Stimulated activated naive CD8-positive, alpha-beta T cell treated with anti-CD3 and anti-CD28 coated beads, Interleukin-15, amount 100 ng/mL, for 72 hours (primary cell): ENCODE measurements at regions not wholly inside any gene's neighbourhood (a gene's known extent, or its start where the extent isn't known, plus 50 kb on each side); places are given as distances from the start of the nearest gene placed in this dataset.
A peak's percentile ranks its signal among the peaks of the same experiment; 100 is the strongest.

Experiments used
- ATAC-seq: fragments of 150-1000 bp; cut with Tn5 transposase; 2 replicates; pipeline ENCODE4 v1.10.0; 2021; ENCODE audit warnings: mild to moderate bottlenecking, moderate library complexity
- DNase-seq, 2 donors: peaks; one replicate each; pipeline ENCODE4 v3.0.0; 2021 to 2022
- H3K27ac Mint-ChIP-seq, 2 donors: one replicate each; pipeline ENCODE4 v1.8.0; 2022; ENCODE audit warnings: mild to moderate bottlenecking in 2 of 2, mixed read lengths in 2 of 2, moderate library complexity in 2 of 2
- H3K27me3 Mint-ChIP-seq: one replicate; pipeline ENCODE4 v1.8.0; 2022; ENCODE audit warnings: mixed read lengths
- H3K4me1 Mint-ChIP-seq: one replicate; pipeline ENCODE4 v1.8.0; 2022; ENCODE audit warnings: mild to moderate bottlenecking, mixed read lengths
- H3K4me3 Mint-ChIP-seq, 2 donors: one replicate each; pipeline ENCODE4 v1.8.0; 2022; ENCODE audit warnings: mild to moderate bottlenecking in 2 of 2, mixed read lengths in 2 of 2, moderate library complexity in 1 of 2
- H3K9me3 Mint-ChIP-seq, 2 donors: one replicate each; pipeline ENCODE4 v1.8.0; 2022; ENCODE audit warnings: mixed read lengths in 2 of 2

- Mint-ChIP-seq H3K27me3 (no peaks in the 10 kb centered on the region), H3K4me3 (no peak overlapping the region), H3K4me1 (no peaks in the 10 kb centered on the region), H3K27ac (no peak overlapping the region), H3K9me3 (peaks cover 0 to 29% of the 10 kb centered on the region in 2 donors)
- DNase-seq (no peak), ATAC-seq (no peak)
These were observed 204.1 kb downstream of the SS18 start for GRCh38 chr18:25886283-25886682.

GRCh38 chr18:25883091-25883490, 207.3 kb downstream of the SS18 start:
- H3K9me3 Mint-ChIP-seq: peaks cover 0 to 29% of the 10 kb centered on the region in 2 donors
- DNase-seq (no peak), ATAC-seq (no peak)
- H3K27ac Mint-ChIP-seq: no peak overlapping the region
- peaks cover 3% of the 10 kb centered on the region for H3K27me3 Mint-ChIP-seq
- H3K4me1 Mint-ChIP-seq: no peaks in the 10 kb centered on the region
- H3K4me3 Mint-ChIP-seq: no peak overlapping the region

- peaks cover 10% of the 10 kb centered on the region for H3K27me3 Mint-ChIP-seq
- no peak for ATAC-seq
- DNase-seq: no peak
- H3K4me3 Mint-ChIP-seq: no peak overlapping the region
- no peaks in the 10 kb centered on the region for H3K4me1 Mint-ChIP-seq
- peaks cover 0 to 13% of the 10 kb centered on the region in 2 donors for H3K9me3 Mint-ChIP-seq
- no peak overlapping the region for H3K27ac Mint-ChIP-seq
These were observed 209.3 kb downstream of the SS18 start for GRCh38 chr18:25881149-25881548.

- DNase-seq (no peak), ATAC-seq (no peak)
- no peak overlapping the region for H3K27ac Mint-ChIP-seq
- peaks cover 0 to 10% of the 10 kb centered on the region in 2 donors for H3K9me3 Mint-ChIP-seq
- peaks cover 16% of the 10 kb centered on the region for H3K27me3 Mint-ChIP-seq
- no peaks in the 10 kb centered on the region for H3K4me1 Mint-ChIP-seq
- no peak overlapping the region for H3K4me3 Mint-ChIP-seq
These were observed 210.0 kb downstream of the SS18 start for GRCh38 chr18:25880441-25880840.

GRCh38 chr18:25876330-25876948, 214.0 kb downstream of the SS18 start:
- no peak for ATAC-seq
- Mint-ChIP-seq H3K9me3 (peaks cover 0 to 5% of the 10 kb centered on the region in 2 donors), H3K4me3 (no peak overlapping the region), H3K27me3 (peaks cover 22% of the 10 kb centered on the region), H3K4me1 (no peaks in the 10 kb centered on the region), H3K27ac (no peak overlapping the region)
- no peak for DNase-seq

GRCh38 chr18:25875551-25876240, 214.7 kb downstream of the SS18 start:
- Mint-ChIP-seq H3K9me3 (peaks cover 0 to 5% of the 10 kb centered on the region in 2 donors), H3K27ac (no peak overlapping the region), H3K4me1 (no peaks in the 10 kb centered on the region), H3K4me3 (no peak overlapping the region), H3K27me3 (peaks cover 24% of the 10 kb centered on the region)
- DNase-seq: no peak
- no peak for ATAC-seq

- no peak for DNase-seq
- ATAC-seq: no peak
- peaks cover 4 to 5% of the 10 kb centered on the region in 2 donors for H3K9me3 Mint-ChIP-seq
- no peaks in the 10 kb centered on the region for H3K4me1 Mint-ChIP-seq
- no peak overlapping the region for H3K27ac Mint-ChIP-seq
- H3K4me3 Mint-ChIP-seq: no peak overlapping the region
- peaks cover 38% of the 10 kb centered on the region for H3K27me3 Mint-ChIP-seq
These were observed 216.6 kb downstream of the SS18 start for GRCh38 chr18:25873833-25874232.

- Mint-ChIP-seq H3K4me1 (no peaks in the 10 kb centered on the region), H3K4me3 (no peak overlapping the region), H3K27ac (no peak overlapping the region), H3K27me3 (peaks cover 15% of the 10 kb centered on the region), H3K9me3 (peaks cover 0 to 4% of the 10 kb centered on the region in 2 donors)
- DNase-seq (no peak), ATAC-seq (no peak)
These were observed 224.1 kb downstream of the SS18 start for GRCh38 chr18:25866331-25866730.

- Mint-ChIP-seq H3K27me3 (no peaks in the 10 kb centered on the region), H3K4me3 (no peak overlapping the region), H3K9me3 (no peaks in the 10 kb centered on the region), H3K4me1 (no peaks in the 10 kb centered on the region), H3K27ac (no peak overlapping the region)
- DNase-seq: no peak
- ATAC-seq: no peak
These were observed 227.4 kb downstream of the SS18 start for GRCh38 chr18:25862881-25863600.

- Mint-ChIP-seq H3K27me3 (no peaks in the 10 kb centered on the region), H3K9me3 (no peaks in the 10 kb centered on the region), H3K4me3 (no peak overlapping the region), H3K27ac (no peak overlapping the region), H3K4me1 (no peaks in the 10 kb centered on the region)
- DNase-seq (no peak), ATAC-seq (no peak)
These were observed 236.6 kb downstream of the SS18 start for GRCh38 chr18:25853691-25854433.

GRCh38 chr18:25843791-25844190, 246.6 kb downstream of the SS18 start:
- ATAC-seq (no peak), DNase-seq (no peak)
- H3K27ac Mint-ChIP-seq: no peak overlapping the region
- no peak overlapping the region for H3K4me3 Mint-ChIP-seq
- H3K4me1 Mint-ChIP-seq: no peaks in the 10 kb centered on the region
- H3K27me3 Mint-ChIP-seq: peaks cover 10% of the 10 kb centered on the region
- H3K9me3 Mint-ChIP-seq: no peaks in the 10 kb centered on the region

- Mint-ChIP-seq H3K27me3 (peaks cover 7% of the 10 kb centered on the region), H3K9me3 (no peaks in the 10 kb centered on the region), H3K4me3 (no peak overlapping the region), H3K4me1 (no peaks in the 10 kb centered on the region), H3K27ac (no peak overlapping the region)
- ATAC-seq (no peak), DNase-seq (no peak)
These were observed 247.7 kb downstream of the SS18 start for GRCh38 chr18:25842665-25843064.

- no peaks in the 10 kb centered on the region for H3K4me1 Mint-ChIP-seq
- no peak overlapping the region for H3K27ac Mint-ChIP-seq
- H3K27me3 Mint-ChIP-seq: no peaks in the 10 kb centered on the region
- H3K4me3 Mint-ChIP-seq: no peak overlapping the region
- no peak for DNase-seq
- ATAC-seq: no peak
- no peaks in the 10 kb centered on the region for H3K9me3 Mint-ChIP-seq
These were observed 256.4 kb downstream of the SS18 start for GRCh38 chr18:25834061-25834460.

- H3K9me3 Mint-ChIP-seq: no peaks in the 10 kb centered on the region
- H3K4me3 Mint-ChIP-seq: no peak overlapping the region
- DNase-seq: no peak
- no peaks in the 10 kb centered on the region for H3K27me3 Mint-ChIP-seq
- no peak overlapping the region for H3K27ac Mint-ChIP-seq
- no peaks in the 10 kb centered on the region for H3K4me1 Mint-ChIP-seq
- peak; percentile 45 for ATAC-seq
These were observed 258.3 kb downstream of the SS18 start for GRCh38 chr18:25832001-25832604.

GRCh38 chr18:25831301-25831701, 259.1 kb downstream of the SS18 start:
- no peak for ATAC-seq
- H3K4me1 Mint-ChIP-seq: no peaks in the 10 kb centered on the region
- no peaks in the 10 kb centered on the region for H3K9me3 Mint-ChIP-seq
- no peak overlapping the region for H3K4me3 Mint-ChIP-seq
- H3K27me3 Mint-ChIP-seq: no peaks in the 10 kb centered on the region
- H3K27ac Mint-ChIP-seq: no peak overlapping the region
- DNase-seq: no peak
